Right lobe of liver (tissue), 6 donors: ENCODE measurements at regions not wholly inside any gene's neighbourhood (a gene's known extent, or its start where the extent isn't known, plus 50 kb on each side); places are given as distances from the start of the nearest gene placed in this dataset.

Experiments
- ATAC-seq, 4 donors: fragments of 200-7000 bp; cut with Tn5 transposase; one replicate each; pipeline ENCODE4 v1.9.1; 2020; ENCODE audit warnings: mild to moderate bottlenecking in 4 of 4, moderate library complexity in 4 of 4
- DNase-seq, 3 donors: peaks; one replicate each; pipeline ENCODE4 v3.0.0-alpha.2; 2020
- H3K27ac ChIP-seq, 3 donors: fragments of 200-600 bp; one replicate each; pipeline ENCODE4 v1.8.0; 2022
- H3K27me3 ChIP-seq, 2 donors: fragments of 200-600 bp; one replicate each; pipeline ENCODE4 v1.8.0; 2022
- H3K36me3 ChIP-seq, 4 donors: fragments of 200-600 bp; sonication (generic) in 1 of 4; one replicate each; pipeline versions ENCODE4 v1.5.1 to v1.8.0; 2017 to 2022; ENCODE audit warnings: control low read depth in 1 of 4
- H3K4me1 ChIP-seq, 4 donors: fragments of 200-600 bp; sonication (generic) in 1 of 4; one replicate each; pipeline versions ENCODE4 v1.5.1 to v1.8.0; 2017 to 2022; ENCODE audit warnings: control low read depth in 1 of 4
- H3K4me3 ChIP-seq, 3 donors: fragments of 200-600 bp; one replicate each; pipeline ENCODE4 v1.8.0; 2022
- H3K9me3 ChIP-seq, 4 donors: fragments of 200-600 bp; sonication (generic) in 1 of 4; one replicate each; pipeline versions ENCODE4 v1.5.1 to v1.8.0; 2017 to 2022; ENCODE audit warnings: control low read depth in 1 of 4
- CTCF ChIP-seq, 4 donors: fragments of 200-600 bp in 3 of 4; fragments of 450-650 bp in 1 of 4; IDR thresholded peaks; one replicate each; pipeline versions ENCODE4 v1.5.1 to v1.8.0; 2016 to 2022; ENCODE audit warnings: antibody characterized with exemption in 4 of 4, mild to moderate bottlenecking in 2 of 4
- POLR2A ChIP-seq: fragments of 450-650 bp; IDR thresholded peaks from one replicate; pipeline ENCODE4 v1.6.1; 2017; ENCODE audit warnings: antibody characterized with exemption, mild to moderate bottlenecking
- WGBS: methylation state at CpG from one replicate; pipeline ENCODE4 v1.1.6; 2018; ENCODE audit warnings: low coverage, low lambda C conversion rate; ENCODE audit not compliant: insufficient coverage; ENCODE audit errors: missing lambda C conversion rate; 5-methylcytosine and 5-hydroxymethylcytosine counted together
- intact Hi-C, 2 donors: fragments of 100-400 bp; cut with DNase I; formaldehyde crosslinking; loops; one replicate each; pipeline versions ENCODE4 v1.11.2 to v1.14.1; 2022
- donor health status: DM: no; HTN: yes; CAD: no.
- donor health status: DM: no; HTN: no; CAD: no.
- donor health status: DM: no; HTN: no; CAD: no.
- donor health status: DM: no; HTN: yes; CAD: no.
- donor health status: DM: no; HTN: yes; CAD: no.

GRCh38 chr13:109361562-109362289 lies 424.7 kb downstream of the IRS2 start:
- intact Hi-C loops, result no loop called here
- Histone ChIP-seq H3K27me3 (no peaks in the 10 kb centered on the region), H3K4me3 (no peak overlapping the region), H3K9me3 (no peaks in the 10 kb centered on the region), H3K27ac (no peak overlapping the region), H3K36me3 (no peaks in the 10 kb centered on the region), H3K4me1 (no peaks in the 10 kb centered on the region)
- ATAC-seq (no peak), DNase-seq (no peak)
- no peak for TF ChIP-seq CTCF (IDR thresholded peaks at IDR 0.05)
- no peak for TF ChIP-seq POLR2A
- WGBS, result 57% methylated on average over 6 of the region's 11 CpGs

- TF ChIP-seq POLR2A, result no peak
- no peak for TF ChIP-seq CTCF (IDR thresholded peaks at IDR 0.05)
- intact Hi-C loops, result no loop called here
- ATAC-seq, result no peak
- no peak for DNase-seq
- Histone ChIP-seq H3K4me3 (no peak overlapping the region), H3K27ac (no peak overlapping the region), H3K9me3 (no peaks in the 10 kb centered on the region), H3K36me3 (no peaks in the 10 kb centered on the region), H3K4me1 (no peaks in the 10 kb centered on the region), H3K27me3 (no peaks in the 10 kb centered on the region)
- WGBS, result 82% methylated on average over 14 of the region's 16 CpGs
Observed at GRCh38 chr13:109357751-109358471, 428.5 kb downstream of the IRS2 start.

- no peaks in the 10 kb centered on the region for H3K9me3 ChIP-seq
- H3K27ac ChIP-seq, result no peak overlapping the region
- TF ChIP-seq CTCF (IDR thresholded peaks at IDR 0.05) (no peak), POLR2A (no peak)
- H3K4me1 ChIP-seq, result no peaks in the 10 kb centered on the region
- no peak for DNase-seq
- no peak for ATAC-seq
- WGBS, result 83% methylated on average over 19 of the region's 21 CpGs
- no peaks in the 10 kb centered on the region for H3K27me3 ChIP-seq
- intact Hi-C loops, result no loop called here
- H3K4me3 ChIP-seq, result no peak overlapping the region
- H3K36me3 ChIP-seq, result no peaks in the 10 kb centered on the region
Observed at GRCh38 chr13:109355875-109356434, 430.4 kb downstream of the IRS2 start.

GRCh38 chr13:109355166-109355565 lies 431.2 kb downstream of the IRS2 start:
- intact Hi-C loops, result no loop called here
- Histone ChIP-seq H3K36me3 (no peaks in the 10 kb centered on the region), H3K27ac (no peak overlapping the region), H3K27me3 (no peaks in the 10 kb centered on the region), H3K4me1 (no peaks in the 10 kb centered on the region), H3K9me3 (no peaks in the 10 kb centered on the region), H3K4me3 (no peak overlapping the region)
- WGBS, result 46% methylated on average over 4 of the region's 4 CpGs
- ATAC-seq (no peak), DNase-seq (no peak)
- no peak for TF ChIP-seq POLR2A

- intact Hi-C loops, result no loop called here
- Histone ChIP-seq H3K27ac (no peak overlapping the region), H3K4me3 (no peak overlapping the region), H3K9me3 (no peaks in the 10 kb centered on the region), H3K4me1 (no peaks in the 10 kb centered on the region), H3K36me3 (no peaks in the 10 kb centered on the region), H3K27me3 (no peaks in the 10 kb centered on the region)
- DNase-seq, result no peak
- WGBS, result 88% methylated on average over 1 of the region's 1 CpG
- TF ChIP-seq POLR2A (no peak), CTCF (IDR thresholded peaks at IDR 0.05) (no peak)
- ATAC-seq, result no peak
Observed at GRCh38 chr13:109351236-109351635, 435.1 kb downstream of the IRS2 start.
